ENCODE measurements at regions not wholly inside any gene's neighbourhood (a gene's known extent, or its start where the extent isn't known, plus 50 kb on each side); places are given as distances from the start of the nearest gene placed in this dataset.

- Histone ChIP-seq H3K9me3 (ENCODE audit: low read length) (no peaks in the 10 kb centered on the region), H3K27me3 (ENCODE audit: insufficient read depth, low read length) (no peaks in the 10 kb centered on the region), H3K4me2 (ENCODE audit: low read length) (no peak overlapping the region), H3K27ac (ENCODE audit: low read depth, low read length, poor library complexity, severe bottlenecking) (no peak overlapping the region), H4K20me1 (ENCODE audit: insufficient read depth, low read length) (no peaks in the 10 kb centered on the region), H2AFZ (ENCODE audit: low read length) (no peak overlapping the region), H3K9me2 (ENCODE audit: low read depth, low read length) (no peaks in the 10 kb centered on the region), H3K4me1 (ENCODE audit: insufficient read depth, low read length, severe bottlenecking) (no peaks in the 10 kb centered on the region), H3K4me3 (ENCODE audit: low read depth, low read length, poor library complexity, severe bottlenecking) (no peak overlapping the region), H3K36me3 (ENCODE audit: insufficient read depth, low read length) (no peaks in the 10 kb centered on the region), H3K9ac (ENCODE audit: low read length) (no peak overlapping the region), H3K79me2 (ENCODE audit: insufficient read depth, low read length) (no peaks in the 10 kb centered on the region), H3F3A (ENCODE audit: insufficient read depth, low read length) (no peaks in the 10 kb centered on the region)
- no peak for TF ChIP-seq CTCF (IDR thresholded peaks at IDR 0.05; ENCODE audit: low read length)
- TF ChIP-seq EZH2 (IDR thresholded peaks at IDR 0.05; ENCODE audit: borderline replicate concordance, low read length): no peak
Observed at GRCh38 chrX:137743414-137743813, 177.5 kb downstream of the ZIC3 start.

GRCh38 chrX:137746289-137746688 is 180.4 kb downstream of the ZIC3 start:
- no peak overlapping the region for H3K9ac ChIP-seq (ENCODE audit: low read length)
- no peaks in the 10 kb centered on the region for H3F3A ChIP-seq (ENCODE audit: insufficient read depth, low read length)
- H3K9me2 ChIP-seq (ENCODE audit: low read depth, low read length): no peaks in the 10 kb centered on the region
- no peak overlapping the region for H2AFZ ChIP-seq (ENCODE audit: low read length)
- no peaks in the 10 kb centered on the region for H3K9me3 ChIP-seq (ENCODE audit: low read length)
- no peak overlapping the region for H3K4me2 ChIP-seq (ENCODE audit: low read length)
- H3K4me1 ChIP-seq (ENCODE audit: insufficient read depth, low read length, severe bottlenecking): no peaks in the 10 kb centered on the region
- H3K27me3 ChIP-seq (ENCODE audit: insufficient read depth, low read length): no peaks in the 10 kb centered on the region
- no peaks in the 10 kb centered on the region for H4K20me1 ChIP-seq (ENCODE audit: insufficient read depth, low read length)
- no peaks in the 10 kb centered on the region for H3K36me3 ChIP-seq (ENCODE audit: insufficient read depth, low read length)
- H3K4me3 ChIP-seq (ENCODE audit: low read depth, low read length, poor library complexity, severe bottlenecking): no peak overlapping the region
- H3K79me2 ChIP-seq (ENCODE audit: insufficient read depth, low read length): no peaks in the 10 kb centered on the region
- TF ChIP-seq EZH2 (IDR thresholded peaks at IDR 0.05; ENCODE audit: borderline replicate concordance, low read length) (no peak), CTCF (IDR thresholded peaks at IDR 0.05; ENCODE audit: low read length) (no peak)
- no peak overlapping the region for H3K27ac ChIP-seq (ENCODE audit: low read depth, low read length, poor library complexity, severe bottlenecking)

GRCh38 chrX:137747244-137748043 is 181.5 kb downstream of the ZIC3 start:
- H3K36me3 ChIP-seq (ENCODE audit: insufficient read depth, low read length): no peaks in the 10 kb centered on the region
- H3K4me2 ChIP-seq (ENCODE audit: low read length): no peak overlapping the region
- no peak overlapping the region for H2AFZ ChIP-seq (ENCODE audit: low read length)
- H3K9me3 ChIP-seq (ENCODE audit: low read length): no peaks in the 10 kb centered on the region
- no peaks in the 10 kb centered on the region for H3K4me1 ChIP-seq (ENCODE audit: insufficient read depth, low read length, severe bottlenecking)
- TF ChIP-seq EZH2 (IDR thresholded peaks at IDR 0.05; ENCODE audit: borderline replicate concordance, low read length) (no peak), CTCF (IDR thresholded peaks at IDR 0.05; ENCODE audit: low read length) (no peak)
- H3F3A ChIP-seq (ENCODE audit: insufficient read depth, low read length): no peaks in the 10 kb centered on the region
- H3K27ac ChIP-seq (ENCODE audit: low read depth, low read length, poor library complexity, severe bottlenecking): no peak overlapping the region
- no peaks in the 10 kb centered on the region for H4K20me1 ChIP-seq (ENCODE audit: insufficient read depth, low read length)
- H3K9me2 ChIP-seq (ENCODE audit: low read depth, low read length): no peaks in the 10 kb centered on the region
- no peaks in the 10 kb centered on the region for H3K27me3 ChIP-seq (ENCODE audit: insufficient read depth, low read length)
- no peak overlapping the region for H3K9ac ChIP-seq (ENCODE audit: low read length)
- H3K79me2 ChIP-seq (ENCODE audit: insufficient read depth, low read length): no peaks in the 10 kb centered on the region
- H3K4me3 ChIP-seq (ENCODE audit: low read depth, low read length, poor library complexity, severe bottlenecking): no peak overlapping the region
